Activated naive CD4-positive, alpha-beta T cell treated with anti-CD3 and anti-CD28 coated beads, Interleukin-2, amount 50 U/mL, for 24 hours (primary cell): ENCODE measurements at regions not wholly inside any gene's neighbourhood (a gene's known extent, or its start where the extent isn't known, plus 50 kb on each side); places are given as distances from the start of the nearest gene placed in this dataset.

Experiments used
- H3K27ac Mint-ChIP-seq: one replicate; pipeline ENCODE4 v1.8.0; 2021; ENCODE audit warnings: mild to moderate bottlenecking, mixed read lengths
- H3K27me3 Mint-ChIP-seq: one replicate; pipeline ENCODE4 v1.8.0; 2021; ENCODE audit warnings: mixed read lengths
- H3K36me3 Mint-ChIP-seq: one replicate; pipeline ENCODE4 v1.8.0; 2021; ENCODE audit warnings: mixed read lengths
- H3K4me1 Mint-ChIP-seq: one replicate; pipeline ENCODE4 v1.8.0; 2021; ENCODE audit warnings: mixed read lengths
- H3K4me3 Mint-ChIP-seq: one replicate; pipeline ENCODE4 v1.8.0; 2021; ENCODE audit warnings: mild to moderate bottlenecking, mixed read lengths
- H3K9me3 Mint-ChIP-seq: one replicate; pipeline ENCODE4 v1.8.0; 2021; ENCODE audit warnings: mixed read lengths

DNA sequence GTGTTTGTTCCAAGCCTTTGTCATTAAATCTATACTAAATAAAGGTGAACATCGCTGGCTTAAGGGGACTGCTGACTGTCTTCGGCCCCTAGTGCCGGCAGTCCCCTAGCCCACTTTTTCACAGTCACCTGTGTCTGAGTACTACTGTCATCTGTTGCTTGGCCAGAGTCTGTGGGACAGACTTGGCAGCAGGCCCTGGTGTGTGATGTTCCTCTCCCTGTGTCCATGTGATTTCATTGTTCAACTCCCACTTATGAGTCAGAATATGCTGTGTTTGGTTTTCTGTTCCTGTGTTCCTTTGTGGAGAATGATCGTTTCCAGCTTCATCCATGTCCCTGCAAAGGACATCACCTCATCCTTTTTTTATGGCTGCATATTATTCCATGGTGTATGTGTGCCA is 133.4 kb downstream of the HAO1 start:
- H3K27me3 Mint-ChIP-seq = peaks cover 2% of the 10 kb centered on the region
- no peak overlapping the region for H3K4me3 Mint-ChIP-seq
- no peaks in the 10 kb centered on the region for H3K4me1 Mint-ChIP-seq
- H3K27ac Mint-ChIP-seq = no peak overlapping the region
- H3K36me3 Mint-ChIP-seq = no peaks in the 10 kb centered on the region
- H3K9me3 Mint-ChIP-seq = peaks cover 19% of the 10 kb centered on the region

DNA sequence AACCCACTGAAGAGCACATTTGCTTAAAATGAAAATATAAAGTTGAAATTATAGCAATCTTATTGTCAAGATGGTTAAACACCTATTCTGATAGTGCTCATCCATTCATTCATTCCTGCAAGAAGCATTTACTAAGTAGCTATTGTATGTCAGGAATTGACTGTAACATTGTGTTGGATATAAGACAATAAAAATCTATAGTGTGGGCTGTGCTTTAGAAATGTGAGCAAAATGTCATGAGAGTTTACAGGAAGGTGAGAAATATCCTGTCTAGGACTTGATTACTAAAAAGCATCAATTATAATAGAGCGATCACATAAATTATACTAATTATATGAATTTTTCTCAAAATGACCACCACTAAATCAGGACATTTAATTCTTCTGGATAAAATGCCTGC is 123.0 kb downstream of the HAO1 start:
- no peaks in the 10 kb centered on the region for H3K4me1 Mint-ChIP-seq
- H3K36me3 Mint-ChIP-seq = no peaks in the 10 kb centered on the region
- no peak overlapping the region for H3K4me3 Mint-ChIP-seq
- H3K27me3 Mint-ChIP-seq = no peaks in the 10 kb centered on the region
- no peak overlapping the region for H3K27ac Mint-ChIP-seq
- no peaks in the 10 kb centered on the region for H3K9me3 Mint-ChIP-seq

DNA sequence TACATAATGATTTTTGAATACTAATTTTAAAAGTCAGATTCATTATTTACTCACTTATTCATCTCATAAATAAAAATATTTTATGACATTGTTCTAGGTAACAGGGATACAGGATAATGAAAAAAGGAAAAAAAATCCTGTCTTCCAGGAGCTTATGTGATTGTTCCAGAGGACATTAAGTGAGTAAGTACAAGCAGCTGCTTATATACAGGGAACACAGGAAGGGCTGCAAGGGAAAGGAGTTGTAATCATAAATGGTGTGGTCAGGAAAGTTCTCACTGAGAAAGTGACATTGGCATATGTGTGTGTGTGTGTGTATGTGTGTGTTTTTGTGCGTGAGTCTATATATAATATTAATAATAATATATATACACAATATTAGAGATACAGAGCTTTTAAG is 121.8 kb downstream of the HAO1 start:
- H3K4me1 Mint-ChIP-seq = no peaks in the 10 kb centered on the region
- H3K9me3 Mint-ChIP-seq = peaks cover 3% of the 10 kb centered on the region
- H3K27ac Mint-ChIP-seq = no peak overlapping the region
- no peak overlapping the region for H3K4me3 Mint-ChIP-seq
- no peaks in the 10 kb centered on the region for H3K36me3 Mint-ChIP-seq
- no peaks in the 10 kb centered on the region for H3K27me3 Mint-ChIP-seq

DNA sequence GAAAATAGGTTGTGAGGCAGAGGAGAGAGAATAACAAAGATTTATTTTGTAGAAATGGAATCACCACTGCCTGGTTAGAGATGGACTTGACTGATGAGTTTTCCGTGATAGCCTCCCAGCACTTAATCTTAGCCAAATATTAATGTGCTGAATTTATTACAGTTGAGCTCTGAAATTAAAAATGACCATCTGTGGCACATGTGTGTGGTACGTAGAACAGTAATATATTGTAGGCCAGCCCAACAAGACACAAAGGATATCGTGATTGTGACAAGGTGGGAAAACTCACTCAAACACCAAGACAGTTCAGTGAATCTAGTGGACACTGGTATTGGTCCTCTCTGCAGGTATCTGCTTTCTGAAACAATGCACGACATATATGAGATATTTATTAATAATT is 119.4 kb downstream of the HAO1 start:
- Mint-ChIP-seq H3K4me3 (no peak overlapping the region), H3K27me3 (peaks cover 1% of the 10 kb centered on the region), H3K27ac (no peak overlapping the region), H3K36me3 (no peaks in the 10 kb centered on the region), H3K9me3 (peaks cover 6% of the 10 kb centered on the region), H3K4me1 (no peaks in the 10 kb centered on the region)

DNA sequence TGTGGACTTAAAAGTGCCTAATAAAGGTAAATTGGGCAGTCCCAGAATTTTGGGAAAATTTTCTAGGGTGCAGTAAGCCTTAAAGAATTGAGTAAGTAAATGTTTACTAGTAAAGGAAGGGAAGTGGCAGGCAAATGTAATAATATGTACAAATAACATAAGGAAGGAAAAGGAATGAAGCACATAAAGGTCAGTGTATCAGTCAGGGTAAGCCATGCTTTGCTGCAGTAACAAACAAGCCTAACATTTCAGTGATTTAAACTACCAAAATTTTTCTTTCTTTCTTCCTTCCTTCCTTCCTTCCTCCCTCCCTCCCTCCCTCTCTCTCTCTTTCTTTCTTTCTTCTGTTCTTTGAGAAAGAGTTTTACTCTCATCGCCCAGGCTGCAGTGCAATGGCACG is 117.5 kb downstream of the HAO1 start:
- H3K4me1 Mint-ChIP-seq = no peaks in the 10 kb centered on the region
- no peak overlapping the region for H3K4me3 Mint-ChIP-seq
- peaks cover 1% of the 10 kb centered on the region for H3K27me3 Mint-ChIP-seq
- peaks cover 6% of the 10 kb centered on the region for H3K9me3 Mint-ChIP-seq
- no peak overlapping the region for H3K27ac Mint-ChIP-seq
- H3K36me3 Mint-ChIP-seq = no peaks in the 10 kb centered on the region

DNA sequence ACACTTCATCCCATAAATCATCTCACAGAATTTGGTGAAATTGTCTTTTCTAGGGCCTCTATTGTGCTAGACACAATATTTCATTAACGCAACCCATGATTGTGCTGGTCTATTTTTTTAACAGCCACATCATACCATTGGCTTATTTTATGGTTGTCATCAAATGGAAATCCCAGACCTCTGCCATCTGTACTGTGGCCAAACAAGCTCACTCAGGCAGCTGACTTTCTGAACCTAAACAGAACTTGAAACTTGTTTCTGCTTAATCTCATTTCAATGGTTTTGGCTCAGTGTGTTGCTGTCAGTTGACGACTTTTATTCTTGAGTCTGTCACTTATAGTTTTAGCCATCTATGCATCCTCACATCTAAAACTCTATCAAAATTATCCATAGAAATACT is 111.8 kb downstream of the HAO1 start:
- Mint-ChIP-seq H3K4me3 (no peak overlapping the region), H3K4me1 (no peaks in the 10 kb centered on the region), H3K9me3 (peaks cover 5% of the 10 kb centered on the region), H3K36me3 (no peaks in the 10 kb centered on the region), H3K27ac (no peak overlapping the region), H3K27me3 (peaks cover 1% of the 10 kb centered on the region)

DNA sequence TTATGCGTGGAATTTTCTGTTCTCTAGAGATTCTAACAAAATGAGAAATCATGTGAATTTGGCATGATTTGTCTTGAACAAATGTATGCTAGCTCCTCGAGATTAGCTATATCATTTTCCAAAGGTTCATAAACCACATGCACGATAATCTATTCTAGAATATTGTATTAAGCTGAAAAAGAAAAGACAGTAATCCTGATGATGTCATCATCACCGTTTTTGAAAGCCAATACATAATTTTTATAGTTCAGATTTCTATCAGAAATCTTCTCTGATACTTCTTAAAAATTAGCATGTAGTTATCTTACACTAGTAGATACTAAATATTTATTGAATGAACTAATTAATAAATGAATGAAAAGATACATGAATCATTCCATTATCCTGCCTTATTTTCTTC is 111.2 kb downstream of the HAO1 start:
- H3K36me3 Mint-ChIP-seq = no peaks in the 10 kb centered on the region
- H3K4me1 Mint-ChIP-seq = no peaks in the 10 kb centered on the region
- H3K4me3 Mint-ChIP-seq = no peak overlapping the region
- peaks cover 1% of the 10 kb centered on the region for H3K27me3 Mint-ChIP-seq
- H3K9me3 Mint-ChIP-seq = peaks cover 4% of the 10 kb centered on the region
- H3K27ac Mint-ChIP-seq = no peak overlapping the region

DNA sequence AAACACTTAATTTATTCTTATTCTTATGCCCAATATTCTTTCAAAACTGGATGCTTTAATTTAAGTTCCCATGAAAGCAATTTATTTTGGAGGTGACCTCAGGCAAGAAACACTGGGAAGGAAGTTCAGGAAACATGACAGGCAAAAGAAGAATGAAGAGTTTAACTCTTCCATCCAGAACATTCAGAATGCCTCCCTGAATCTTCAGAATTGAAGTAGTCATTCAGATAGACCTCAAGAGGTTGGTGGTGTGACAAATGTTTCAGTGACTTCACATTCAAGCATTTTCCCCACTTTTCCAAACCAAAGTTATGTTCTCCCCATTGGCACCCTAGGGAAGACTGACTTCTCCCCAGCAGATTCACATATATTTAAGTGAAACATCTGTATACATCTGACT is 110.5 kb downstream of the HAO1 start:
- Mint-ChIP-seq H3K4me1 (no peaks in the 10 kb centered on the region), H3K27ac (no peak overlapping the region), H3K9me3 (peaks cover 4% of the 10 kb centered on the region), H3K27me3 (peaks cover 1% of the 10 kb centered on the region), H3K36me3 (no peaks in the 10 kb centered on the region), H3K4me3 (no peak overlapping the region)
